ENCODE measurements at regions not wholly inside any gene's neighbourhood (a gene's known extent, or its start where the extent isn't known, plus 50 kb on each side); places are given as distances from the start of the nearest gene placed in this dataset.
"Not testable (repeated sequence)": the region's sequence is repeated elsewhere in the genome, so short reads cannot be mapped to it uniquely, and the experiment has no call there.

- H3K9ac ChIP-seq (ENCODE audit: low read depth in 1 of 2, low read length in 2 of 2) = no peak overlapping the region
- no peak overlapping the region for H3K27ac ChIP-seq (ENCODE audit: low read depth, low read length)
- H3K36me3 ChIP-seq (ENCODE audit: control insufficient read depth in 1 of 2, insufficient read depth in 2 of 2, low read length in 2 of 2) = no peaks in the 10 kb centered on the region
- H3K27me3 ChIP-seq (ENCODE audit: control insufficient read depth in 1 of 2, insufficient read depth in 2 of 2, low read length in 2 of 2) = no peaks in the 10 kb centered on the region
- no peak overlapping the region for H3K4me3 ChIP-seq (ENCODE audit: low read depth in 1 of 2, low read length in 2 of 2)
- H3K9me3 ChIP-seq (ENCODE audit: control insufficient read depth in 1 of 2, low read length in 2 of 2) = no peaks in the 10 kb centered on the region
- no peaks in the 10 kb centered on the region for H3K4me1 ChIP-seq (ENCODE audit: control insufficient read depth in 1 of 2, insufficient read depth in 2 of 2, low read length in 2 of 2)
Observed at GRCh38 chr4:75135068-75135825, 202.3 kb downstream of the PARM1 start.

DNA sequence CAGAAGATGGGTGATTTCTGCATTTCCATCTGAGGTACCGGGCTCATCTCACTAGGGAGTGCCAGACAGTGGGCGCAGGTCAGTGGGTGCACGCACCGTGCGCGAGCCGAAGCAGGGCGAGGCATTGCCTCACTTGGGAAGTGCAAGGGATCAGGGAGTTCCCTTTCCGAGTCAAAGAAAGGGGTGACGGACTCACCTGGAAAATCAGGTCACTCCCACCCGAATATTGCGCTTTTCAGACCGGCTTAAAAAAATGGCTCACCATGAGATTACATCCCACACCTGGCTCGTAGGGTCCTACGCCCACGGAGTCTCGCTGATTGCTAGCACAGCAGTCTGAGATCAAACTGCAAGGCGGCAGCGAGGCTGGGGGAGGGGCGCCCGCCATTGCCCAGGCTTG is 194.0 kb downstream of the PARM1 start:
- H3K9me3 ChIP-seq (ENCODE audit: control insufficient read depth in 1 of 2, low read length in 2 of 2); H3K4me1 ChIP-seq (ENCODE audit: control insufficient read depth in 1 of 2, insufficient read depth in 2 of 2, low read length in 2 of 2); H3K36me3 ChIP-seq (ENCODE audit: control insufficient read depth in 1 of 2, insufficient read depth in 2 of 2, low read length in 2 of 2); H3K9ac ChIP-seq (ENCODE audit: low read depth in 1 of 2, low read length in 2 of 2); H3K4me3 ChIP-seq (ENCODE audit: low read depth in 1 of 2, low read length in 2 of 2); H3K27me3 ChIP-seq (ENCODE audit: control insufficient read depth in 1 of 2, insufficient read depth in 2 of 2, low read length in 2 of 2); H3K27ac ChIP-seq (ENCODE audit: low read depth, low read length): not testable (repeated sequence)

DNA sequence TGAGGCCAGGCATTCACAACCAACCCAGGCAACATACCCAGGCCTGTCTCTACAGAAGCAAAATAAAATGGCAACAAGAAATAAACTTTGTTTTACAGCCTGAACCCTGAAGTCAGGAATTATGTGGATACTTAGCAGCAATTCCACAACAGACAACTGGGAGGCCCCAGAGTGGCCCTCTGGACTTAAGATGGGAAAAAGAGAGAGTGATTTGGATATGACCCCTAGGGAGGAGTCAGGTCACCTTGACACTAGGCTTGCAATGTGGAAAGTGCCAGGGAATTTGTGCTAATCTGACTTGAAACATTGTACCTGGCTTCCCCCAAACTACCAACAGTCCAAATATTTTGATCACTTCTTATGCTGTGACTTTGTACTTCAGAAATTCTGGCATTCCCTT is 193.1 kb downstream of the PARM1 start:
- Histone ChIP-seq H3K4me3 (ENCODE audit: low read depth in 1 of 2, low read length in 2 of 2) (no peak overlapping the region), H3K27ac (ENCODE audit: low read depth, low read length) (no peak overlapping the region), H3K27me3 (ENCODE audit: control insufficient read depth in 1 of 2, insufficient read depth in 2 of 2, low read length in 2 of 2) (no peaks in the 10 kb centered on the region), H3K36me3 (ENCODE audit: control insufficient read depth in 1 of 2, insufficient read depth in 2 of 2, low read length in 2 of 2) (no peaks in the 10 kb centered on the region), H3K9ac (ENCODE audit: low read depth in 1 of 2, low read length in 2 of 2) (no peak overlapping the region), H3K9me3 (ENCODE audit: control insufficient read depth in 1 of 2, low read length in 2 of 2) (no peaks in the 10 kb centered on the region), H3K4me1 (ENCODE audit: control insufficient read depth in 1 of 2, insufficient read depth in 2 of 2, low read length in 2 of 2) (no peaks in the 10 kb centered on the region)

GRCh38 chr4:75122424-75123014 is 189.6 kb downstream of the PARM1 start:
- Histone ChIP-seq H3K9ac (ENCODE audit: low read depth in 1 of 2, low read length in 2 of 2) (no peak overlapping the region), H3K4me3 (ENCODE audit: low read depth in 1 of 2, low read length in 2 of 2) (no peak overlapping the region), H3K36me3 (ENCODE audit: control insufficient read depth in 1 of 2, insufficient read depth in 2 of 2, low read length in 2 of 2) (no peaks in the 10 kb centered on the region), H3K9me3 (ENCODE audit: control insufficient read depth in 1 of 2, low read length in 2 of 2) (no peaks in the 10 kb centered on the region), H3K27ac (ENCODE audit: low read depth, low read length) (no peak overlapping the region), H3K27me3 (ENCODE audit: control insufficient read depth in 1 of 2, insufficient read depth in 2 of 2, low read length in 2 of 2) (no peaks in the 10 kb centered on the region), H3K4me1 (ENCODE audit: control insufficient read depth in 1 of 2, insufficient read depth in 2 of 2, low read length in 2 of 2) (no peaks in the 10 kb centered on the region)

- H3K4me3 ChIP-seq (ENCODE audit: low read depth in 1 of 2, low read length in 2 of 2) = no peak overlapping the region
Observed at GRCh38 chr4:75118739-75119138, 185.8 kb downstream of the PARM1 start.

GRCh38 chr4:75110061-75110460 is 177.1 kb downstream of the PARM1 start:
- H3K4me3 ChIP-seq (ENCODE audit: low read depth in 1 of 2, low read length in 2 of 2) = no peak overlapping the region
- H3K9ac ChIP-seq (ENCODE audit: low read depth in 1 of 2, low read length in 2 of 2) = no peak overlapping the region
- no peaks in the 10 kb centered on the region for H3K4me1 ChIP-seq (ENCODE audit: control insufficient read depth in 1 of 2, insufficient read depth in 2 of 2, low read length in 2 of 2)
- no peaks in the 10 kb centered on the region for H3K27me3 ChIP-seq (ENCODE audit: control insufficient read depth in 1 of 2, insufficient read depth in 2 of 2, low read length in 2 of 2)
- no peak overlapping the region for H3K27ac ChIP-seq (ENCODE audit: low read depth, low read length)
- H3K36me3 ChIP-seq (ENCODE audit: control insufficient read depth in 1 of 2, insufficient read depth in 2 of 2, low read length in 2 of 2) = no peaks in the 10 kb centered on the region
- H3K9me3 ChIP-seq (ENCODE audit: control insufficient read depth in 1 of 2, low read length in 2 of 2) = no peaks in the 10 kb centered on the region

More at GRCh38 chr4:75118739-75119138, 185.8 kb downstream of the PARM1 start:
- H3K27me3 ChIP-seq (ENCODE audit: control insufficient read depth in 1 of 2, insufficient read depth in 2 of 2, low read length in 2 of 2) = no peaks in the 10 kb centered on the region
- no peak overlapping the region for H3K27ac ChIP-seq (ENCODE audit: low read depth, low read length)
- H3K9ac ChIP-seq (ENCODE audit: low read depth in 1 of 2, low read length in 2 of 2) = no peak overlapping the region
- no peaks in the 10 kb centered on the region for H3K4me1 ChIP-seq (ENCODE audit: control insufficient read depth in 1 of 2, insufficient read depth in 2 of 2, low read length in 2 of 2)
- H3K9me3 ChIP-seq (ENCODE audit: control insufficient read depth in 1 of 2, low read length in 2 of 2) = no peaks in the 10 kb centered on the region
- H3K36me3 ChIP-seq (ENCODE audit: control insufficient read depth in 1 of 2, insufficient read depth in 2 of 2, low read length in 2 of 2) = no peaks in the 10 kb centered on the region

DNA sequence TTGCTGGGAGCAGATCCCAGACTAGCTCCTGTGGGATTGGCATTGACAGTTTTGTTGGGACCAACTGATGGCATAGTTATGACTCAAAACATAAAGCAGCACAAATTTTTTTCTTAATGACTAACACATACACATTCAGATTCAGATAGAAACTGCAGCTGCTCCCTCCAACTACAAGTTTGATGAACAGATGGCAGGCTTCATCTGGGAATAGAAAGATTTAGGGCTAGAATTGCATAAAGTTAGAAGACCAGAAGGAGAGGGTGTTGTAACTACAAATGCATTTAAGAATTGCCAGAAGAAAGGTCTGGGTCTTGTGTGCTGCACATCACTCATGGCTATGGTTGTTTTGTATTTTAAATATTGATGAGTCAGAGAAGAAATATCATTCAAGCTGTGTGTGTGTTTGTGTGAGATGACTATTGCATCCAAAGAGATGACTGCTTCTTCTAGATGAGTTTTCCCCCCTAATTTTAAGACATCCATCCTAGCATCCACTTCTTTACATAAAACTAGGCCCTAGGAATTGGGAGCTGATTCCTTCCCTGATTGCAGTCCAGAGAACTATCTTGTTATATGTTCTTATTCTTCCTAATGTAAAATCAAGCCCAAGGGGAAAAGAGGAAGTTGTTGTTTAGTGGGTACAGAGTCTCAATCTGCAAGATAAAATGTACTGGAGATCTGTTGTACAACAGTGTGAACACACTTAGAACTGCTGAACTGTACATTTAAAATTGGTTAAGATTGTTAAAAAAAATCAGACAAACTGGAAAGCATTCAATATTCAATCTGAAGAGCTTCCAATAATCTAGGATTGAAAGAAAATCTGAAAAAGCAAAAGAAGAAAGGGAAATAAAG is 175.1 kb downstream of the PARM1 start:
- no peaks in the 10 kb centered on the region for H3K27me3 ChIP-seq (ENCODE audit: control insufficient read depth in 1 of 2, insufficient read depth in 2 of 2, low read length in 2 of 2)
- no peaks in the 10 kb centered on the region for H3K9me3 ChIP-seq (ENCODE audit: control insufficient read depth in 1 of 2, low read length in 2 of 2)
- no peaks in the 10 kb centered on the region for H3K4me1 ChIP-seq (ENCODE audit: control insufficient read depth in 1 of 2, insufficient read depth in 2 of 2, low read length in 2 of 2)
- no peak overlapping the region for H3K4me3 ChIP-seq (ENCODE audit: low read depth in 1 of 2, low read length in 2 of 2)
- H3K36me3 ChIP-seq (ENCODE audit: control insufficient read depth in 1 of 2, insufficient read depth in 2 of 2, low read length in 2 of 2) = no peaks in the 10 kb centered on the region
- no peak overlapping the region for H3K9ac ChIP-seq (ENCODE audit: low read depth in 1 of 2, low read length in 2 of 2)
- no peak overlapping the region for H3K27ac ChIP-seq (ENCODE audit: low read depth, low read length)

DNA sequence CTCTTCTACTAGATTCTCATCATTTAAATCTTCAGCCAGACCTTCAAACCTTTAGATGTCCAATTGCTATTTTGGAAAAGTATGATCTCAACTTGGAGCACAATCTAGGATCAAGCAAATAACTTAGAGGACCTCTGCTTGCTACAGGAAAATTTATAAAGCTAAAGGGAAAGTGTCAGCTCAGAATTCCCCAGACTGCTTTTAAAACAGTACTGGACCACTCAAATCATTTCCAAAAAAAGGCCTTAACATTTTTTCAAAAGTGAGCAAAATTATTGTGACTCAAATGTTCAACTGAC is 169.8 kb downstream of the PARM1 start:
- no peak overlapping the region for H3K9ac ChIP-seq (ENCODE audit: low read depth in 1 of 2, low read length in 2 of 2)
- no peak overlapping the region for H3K4me3 ChIP-seq (ENCODE audit: low read depth in 1 of 2, low read length in 2 of 2)
- no peaks in the 10 kb centered on the region for H3K4me1 ChIP-seq (ENCODE audit: control insufficient read depth in 1 of 2, insufficient read depth in 2 of 2, low read length in 2 of 2)
- H3K27ac ChIP-seq (ENCODE audit: low read depth, low read length) = no peak overlapping the region
- no peaks in the 10 kb centered on the region for H3K36me3 ChIP-seq (ENCODE audit: control insufficient read depth in 1 of 2, insufficient read depth in 2 of 2, low read length in 2 of 2)
- H3K27me3 ChIP-seq (ENCODE audit: control insufficient read depth in 1 of 2, insufficient read depth in 2 of 2, low read length in 2 of 2) = no peaks in the 10 kb centered on the region
- H3K9me3 ChIP-seq (ENCODE audit: control insufficient read depth in 1 of 2, low read length in 2 of 2) = no peaks in the 10 kb centered on the region

- H3K4me1 ChIP-seq (ENCODE audit: control insufficient read depth in 1 of 2, insufficient read depth in 2 of 2, low read length in 2 of 2) = no peaks in the 10 kb centered on the region
- H3K27me3 ChIP-seq (ENCODE audit: control insufficient read depth in 1 of 2, insufficient read depth in 2 of 2, low read length in 2 of 2) = no peaks in the 10 kb centered on the region
- no peak overlapping the region for H3K4me3 ChIP-seq (ENCODE audit: low read depth in 1 of 2, low read length in 2 of 2)
- H3K9me3 ChIP-seq (ENCODE audit: control insufficient read depth in 1 of 2, low read length in 2 of 2) = no peaks in the 10 kb centered on the region
- H3K9ac ChIP-seq (ENCODE audit: low read depth in 1 of 2, low read length in 2 of 2) = no peak overlapping the region
- no peaks in the 10 kb centered on the region for H3K36me3 ChIP-seq (ENCODE audit: control insufficient read depth in 1 of 2, insufficient read depth in 2 of 2, low read length in 2 of 2)
- no peak overlapping the region for H3K27ac ChIP-seq (ENCODE audit: low read depth, low read length)
Observed at GRCh38 chr4:75101906-75102786, 169.2 kb downstream of the PARM1 start.

Measured in duodenal mucosa (tissue), 2 donors.